ENCODE measurements at regions not wholly inside any gene's neighbourhood (a gene's known extent, or its start where the extent isn't known, plus 50 kb on each side); places are given as distances from the start of the nearest gene placed in this dataset.

GRCh38 chr1:58893257-58893869 is 109.5 kb upstream of the JUN start:
- DNase-seq = no peak

GRCh38 chr1:58895082-58895481 is 111.2 kb upstream of the JUN start:
- DNase-seq = no peak

- no peak for DNase-seq
These were observed 111.8 kb upstream of the JUN start for GRCh38 chr1:58895559-58896145.

- DNase-seq = no peak
These were observed 112.7 kb upstream of the JUN start for GRCh38 chr1:58896246-58897183.

- no peak for DNase-seq
These were observed 115.1 kb upstream of the JUN start for GRCh38 chr1:58898739-58899586.

- no peak for DNase-seq
These were observed 115.9 kb upstream of the JUN start for GRCh38 chr1:58899587-58900271.

GRCh38 chr1:58900396-58900795 is 116.5 kb upstream of the JUN start:
- no peak for DNase-seq

- no peak for DNase-seq
These were observed 117.2 kb upstream of the JUN start for GRCh38 chr1:58901008-58901407.

- no peak for DNase-seq
These were observed 119.1 kb upstream of the JUN start for GRCh38 chr1:58902830-58903513.

- DNase-seq = peak; percentile 74 to 81
These were observed 119.9 kb upstream of the JUN start for GRCh38 chr1:58903514-58904298.

GRCh38 chr1:58904299-58905125 is 120.7 kb upstream of the JUN start:
- no peak for DNase-seq

GRCh38 chr1:58905126-58905490 is 121.3 kb upstream of the JUN start:
- DNase-seq = no peak

GRCh38 chr1:58905628-58906221 is 121.9 kb upstream of the JUN start:
- DNase-seq = no peak

- DNase-seq = no peak
These were observed 123.6 kb upstream of the JUN start for GRCh38 chr1:58907398-58907797.

- DNase-seq = no peak
These were observed 125.0 kb upstream of the JUN start for GRCh38 chr1:58908561-58909560.

- DNase-seq = no peak
These were observed 126.3 kb upstream of the JUN start for GRCh38 chr1:58909914-58910681.

GRCh38 chr1:58911841-58912499 is 128.1 kb upstream of the JUN start:
- no peak for DNase-seq
